CD14-positive monocyte (primary cell): ENCODE measurements at regions not wholly inside any gene's neighbourhood (a gene's known extent, or its start where the extent isn't known, plus 50 kb on each side); places are given as distances from the start of the nearest gene placed in this dataset.

ENCODE experiments used
- DNase-seq, 3 donors: peaks; one replicate each; pipeline ENCODE4 v3.0.0-alpha.2; 2011 to 2022
- H2AFZ ChIP-seq: 2 replicates; pipeline ENCODE4 v1.6.0; 2012; ENCODE audit warnings: mild to moderate bottlenecking, low read depth, low read length, inconsistent platforms; ENCODE audit not compliant: insufficient read depth, poor library complexity, severe bottlenecking
- H3K27ac ChIP-seq, 2 donors: 1 replicate in 1 of 2; 2 replicates in 1 of 2; pipeline ENCODE4 v1.5.1; 2012 to 2013; ENCODE audit warnings: low read length in 2 of 2, control low read depth in 1 of 2, inconsistent platforms in 1 of 2, low read depth in 1 of 2, mild to moderate bottlenecking in 1 of 2
- H3K27me3 ChIP-seq, 2 donors: one replicate each; pipeline versions ENCODE4 v1.6.0 to v1.6.1; 2011 to 2013; ENCODE audit warnings: low read length in 2 of 2; ENCODE audit not compliant: control insufficient read depth in 2 of 2, insufficient read depth in 2 of 2
- H3K36me3 ChIP-seq, 2 donors: replicated peaks in 1 of 2; 1 replicate in 1 of 2; 2 replicates in 1 of 2; pipeline versions ENCODE4 v1.5.1 to v1.6.1; 2012 to 2013; ENCODE audit warnings: low read length in 2 of 2, control low read depth in 1 of 2, inconsistent platforms in 1 of 2, mild to moderate bottlenecking in 1 of 2; ENCODE audit not compliant: insufficient read depth in 2 of 2, control insufficient read depth in 1 of 2
- H3K4me1 ChIP-seq, 2 donors: 1 replicate in 1 of 2; 2 replicates in 1 of 2; pipeline versions ENCODE4 v1.5.1 to v1.6.1; 2012 to 2013; ENCODE audit warnings: low read length in 2 of 2, control low read depth in 1 of 2, inconsistent platforms in 1 of 2, mild to moderate bottlenecking in 1 of 2, moderate library complexity in 1 of 2; ENCODE audit not compliant: insufficient read depth in 2 of 2, control insufficient read depth in 1 of 2
- H3K4me2 ChIP-seq: replicated peaks from 2 replicates; pipeline ENCODE3; 2012; ENCODE audit warnings: low read length, moderate library complexity, mild to moderate bottlenecking; ENCODE audit not compliant: poor library complexity, severe bottlenecking; ENCODE audit errors: extremely low read depth
- H3K4me3 ChIP-seq, 3 experiments: fragments of 200-600 bp in 1 of 3; sonication (generic) in 1 of 3; replicated peaks in 1 of 3; 1 replicate in 2 of 3; 2 replicates in 1 of 3; pipeline ENCODE4 v1.5.1; 2011 to 2013; ENCODE audit warnings: low read length in 3 of 3, mild to moderate bottlenecking in 3 of 3, control low read depth in 2 of 3, low read depth in 2 of 3, inconsistent platforms in 1 of 3, moderate library complexity in 1 of 3
- H3K79me2 ChIP-seq: 2 replicates; pipeline ENCODE4 v1.6.0; 2012; ENCODE audit warnings: mild to moderate bottlenecking, control low read depth, inconsistent platforms, low read length, moderate library complexity; ENCODE audit not compliant: insufficient read depth
- H3K9ac ChIP-seq: 2 replicates; pipeline ENCODE4 v1.6.0; 2017; ENCODE audit warnings: low read length, mild to moderate bottlenecking; ENCODE audit not compliant: insufficient read depth, poor library complexity, severe bottlenecking
- H3K9me3 ChIP-seq, 2 donors: replicated peaks in 1 of 2; 1 replicate in 1 of 2; 2 replicates in 1 of 2; pipeline versions ENCODE4 v1.5.1 to v1.6.1; 2012 to 2013; ENCODE audit warnings: low read length in 2 of 2, control low read depth in 1 of 2; ENCODE audit not compliant: control insufficient read depth in 1 of 2, insufficient read depth in 1 of 2
- H4K20me1 ChIP-seq: 2 replicates; pipeline ENCODE4 v1.6.0; 2012; ENCODE audit warnings: mild to moderate bottlenecking, low read length, control low read depth, moderate library complexity; ENCODE audit not compliant: insufficient read depth
- H3K27ac Mint-ChIP-seq, 7 donors: one replicate each; pipeline ENCODE4 v1.8.0; 2020; ENCODE audit warnings: mild to moderate bottlenecking in 7 of 7, mixed read lengths in 7 of 7, moderate library complexity in 6 of 7, inconsistent platforms in 2 of 7
- H3K27me3 Mint-ChIP-seq, 3 donors: one replicate each; pipeline ENCODE4 v1.8.0; 2021 to 2022; ENCODE audit warnings: low read depth in 3 of 3, mild to moderate bottlenecking in 3 of 3, mixed read lengths in 3 of 3, moderate library complexity in 3 of 3, inconsistent platforms in 1 of 3
- H3K36me3 Mint-ChIP-seq, 2 donors: one replicate each; pipeline ENCODE4 v1.8.0; 2020; ENCODE audit warnings: mixed read lengths in 2 of 2, inconsistent platforms in 1 of 2, mild to moderate bottlenecking in 1 of 2
- H3K4me1 Mint-ChIP-seq: one replicate; pipeline ENCODE4 v1.8.0; 2020; ENCODE audit warnings: mild to moderate bottlenecking, mixed read lengths
- H3K4me3 Mint-ChIP-seq, 2 donors: one replicate each; pipeline ENCODE4 v1.8.0; 2020; ENCODE audit warnings: mild to moderate bottlenecking in 2 of 2, mixed read lengths in 2 of 2, moderate library complexity in 1 of 2
- H3K9me3 Mint-ChIP-seq, 7 donors: one replicate each; pipeline ENCODE4 v1.8.0; 2020 to 2022; ENCODE audit warnings: mixed read lengths in 7 of 7, mild to moderate bottlenecking in 6 of 7, moderate library complexity in 6 of 7, inconsistent platforms in 2 of 7
- WGBS: methylation state at CpG from one replicate; pipeline ENCODE4 v1.1.5; 2013; ENCODE audit warnings: missing lambda C conversion rate; ENCODE audit not compliant: insufficient coverage; 5-methylcytosine and 5-hydroxymethylcytosine counted together
- intact Hi-C, 2 donors: fragments of 100-400 bp; cut with micrococcal nuclease; formaldehyde crosslinking; loops; one replicate each; pipeline versions ENCODE4 v1.15.0 to v1.15.1; 2023
- TF ChIP-seq, protein P1 (sequence below): fragments of 200-600 bp; IDR thresholded peaks from one replicate; pipeline ENCODE4 v1.8.0; 2022; ENCODE audit warnings: antibody characterized with exemption, mild to moderate bottlenecking

DNA sequence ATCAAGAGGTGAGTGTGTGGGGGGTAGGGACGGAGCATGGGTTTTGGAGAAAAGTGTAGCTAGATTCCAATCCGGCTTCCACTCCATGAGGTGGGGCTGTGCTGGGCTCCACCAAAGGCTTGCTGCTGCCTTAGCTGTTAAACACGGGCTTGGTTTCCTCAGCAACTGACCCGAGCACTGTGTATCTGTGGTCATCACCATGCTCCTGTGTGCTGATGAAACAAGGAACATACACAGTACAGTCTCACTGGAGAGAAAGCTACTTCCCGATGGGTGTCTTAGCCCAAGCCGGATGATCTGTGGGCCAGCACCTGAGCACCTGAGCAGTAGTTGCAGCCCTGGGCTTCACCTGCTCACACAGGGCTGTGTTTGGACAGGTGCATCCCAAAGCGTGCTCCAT, 52.9 kb upstream of the VRK1 start:
- Mint-ChIP-seq H3K4me1 (peaks cover 8% of the 10 kb centered on the region), H3K36me3 (peaks cover 0 to 2% of the 10 kb centered on the region in 2 donors), H3K27me3 (peaks cover 49 to 65% (median 54%) of the 10 kb centered on the region in 3 donors), H3K4me3 (peak overlapping the region in 1 of 2 donors; percentile 24), H3K9me3 (peaks cover 0 to 5% (median 1%) of the 10 kb centered on the region in 7 donors), H3K27ac (no peak overlapping the region)
- TF ChIP-seq, protein P1, sequence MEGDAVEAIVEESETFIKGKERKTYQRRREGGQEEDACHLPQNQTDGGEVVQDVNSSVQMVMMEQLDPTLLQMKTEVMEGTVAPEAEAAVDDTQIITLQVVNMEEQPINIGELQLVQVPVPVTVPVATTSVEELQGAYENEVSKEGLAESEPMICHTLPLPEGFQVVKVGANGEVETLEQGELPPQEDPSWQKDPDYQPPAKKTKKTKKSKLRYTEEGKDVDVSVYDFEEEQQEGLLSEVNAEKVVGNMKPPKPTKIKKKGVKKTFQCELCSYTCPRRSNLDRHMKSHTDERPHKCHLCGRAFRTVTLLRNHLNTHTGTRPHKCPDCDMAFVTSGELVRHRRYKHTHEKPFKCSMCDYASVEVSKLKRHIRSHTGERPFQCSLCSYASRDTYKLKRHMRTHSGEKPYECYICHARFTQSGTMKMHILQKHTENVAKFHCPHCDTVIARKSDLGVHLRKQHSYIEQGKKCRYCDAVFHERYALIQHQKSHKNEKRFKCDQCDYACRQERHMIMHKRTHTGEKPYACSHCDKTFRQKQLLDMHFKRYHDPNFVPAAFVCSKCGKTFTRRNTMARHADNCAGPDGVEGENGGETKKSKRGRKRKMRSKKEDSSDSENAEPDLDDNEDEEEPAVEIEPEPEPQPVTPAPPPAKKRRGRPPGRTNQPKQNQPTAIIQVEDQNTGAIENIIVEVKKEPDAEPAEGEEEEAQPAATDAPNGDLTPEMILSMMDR: no peak
- H3K9me3 ChIP-seq: no peaks in the 10 kb centered on the region
- peaks cover 28 to 47% of the 10 kb centered on the region in 2 donors for H3K27me3 ChIP-seq
- peaks cover 8 to 10% of the 10 kb centered on the region in 2 donors for H3K4me1 ChIP-seq
- WGBS: 86% methylated on average over 7 of the region's 7 CpGs
- H3K27ac ChIP-seq: no peak overlapping the region
- no peak overlapping the region for H3K4me2 ChIP-seq
- no peak overlapping the region for H3K4me3 ChIP-seq
- DNase-seq: no peak
- intact Hi-C loops: no loop called here
- H2AFZ ChIP-seq: no peak overlapping the region
- H3K9ac ChIP-seq: no peak overlapping the region
- no peaks in the 10 kb centered on the region for H3K79me2 ChIP-seq
- no peaks in the 10 kb centered on the region for H3K36me3 ChIP-seq
- no peaks in the 10 kb centered on the region for H4K20me1 ChIP-seq

- H3K27me3 ChIP-seq: peaks cover 20 to 36% of the 10 kb centered on the region in 2 donors
These were observed 51.6 kb upstream of the VRK1 start for GRCh38 chr14:96745500-96746051.

More at GRCh38 chr14:96745500-96746051, 51.6 kb upstream of the VRK1 start:
- TF ChIP-seq, protein P1: no peak
- Histone ChIP-seq H3K4me3 (no peak overlapping the region), H3K4me1 (peaks cover 8 to 10% of the 10 kb centered on the region in 2 donors), H3K36me3 (no peaks in the 10 kb centered on the region), H2AFZ (no peak overlapping the region), H3K9ac (no peak overlapping the region), H3K27ac (no peak overlapping the region), H4K20me1 (no peaks in the 10 kb centered on the region), H3K79me2 (no peaks in the 10 kb centered on the region), H3K9me3 (no peaks in the 10 kb centered on the region), H3K4me2 (no peak overlapping the region)
- Mint-ChIP-seq H3K36me3 (peaks cover 0 to 2% of the 10 kb centered on the region in 2 donors), H3K27ac (no peak overlapping the region), H3K4me3 (peak overlapping the region in 1 of 2 donors; percentile 21), H3K9me3 (peaks cover 0 to 5% (median 1%) of the 10 kb centered on the region in 7 donors), H3K4me1 (peaks cover 8% of the 10 kb centered on the region), H3K27me3 (peaks cover 37 to 55% (median 46%) of the 10 kb centered on the region in 3 donors)
- intact Hi-C loops: no loop called here
- 92% methylated on average over 4 of the region's 4 CpGs for WGBS
- no peak for DNase-seq
